Effector CD4-positive, alpha-beta T cell (primary cell): ENCODE measurements at regions not wholly inside any gene's neighbourhood (a gene's known extent, or its start where the extent isn't known, plus 50 kb on each side); places are given as distances from the start of the nearest gene placed in this dataset.

Source experiments
- DNase-seq: peaks from one replicate; pipeline ENCODE4 v3.0.0-alpha.2; 2020

DNA sequence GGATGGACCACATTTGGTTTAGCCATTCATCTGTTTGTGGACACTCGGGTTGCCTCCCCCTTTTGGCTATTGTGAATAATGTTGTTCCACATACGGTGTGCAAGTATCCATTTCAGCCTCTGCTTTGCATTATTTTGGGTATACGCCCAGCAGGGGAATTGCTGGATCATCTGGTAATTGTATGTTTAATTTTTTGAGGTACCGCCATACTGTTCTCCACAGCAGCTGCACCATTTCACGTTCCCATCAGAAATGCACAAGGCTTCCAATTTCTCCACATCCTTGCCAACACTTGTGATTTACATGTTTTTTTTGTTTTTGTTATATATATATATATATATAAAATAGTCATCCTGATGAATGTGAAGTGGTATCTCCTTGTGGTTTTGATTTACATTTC, 54.6 kb upstream of the TWIST2 start:
- DNase-seq = no peak

DNA sequence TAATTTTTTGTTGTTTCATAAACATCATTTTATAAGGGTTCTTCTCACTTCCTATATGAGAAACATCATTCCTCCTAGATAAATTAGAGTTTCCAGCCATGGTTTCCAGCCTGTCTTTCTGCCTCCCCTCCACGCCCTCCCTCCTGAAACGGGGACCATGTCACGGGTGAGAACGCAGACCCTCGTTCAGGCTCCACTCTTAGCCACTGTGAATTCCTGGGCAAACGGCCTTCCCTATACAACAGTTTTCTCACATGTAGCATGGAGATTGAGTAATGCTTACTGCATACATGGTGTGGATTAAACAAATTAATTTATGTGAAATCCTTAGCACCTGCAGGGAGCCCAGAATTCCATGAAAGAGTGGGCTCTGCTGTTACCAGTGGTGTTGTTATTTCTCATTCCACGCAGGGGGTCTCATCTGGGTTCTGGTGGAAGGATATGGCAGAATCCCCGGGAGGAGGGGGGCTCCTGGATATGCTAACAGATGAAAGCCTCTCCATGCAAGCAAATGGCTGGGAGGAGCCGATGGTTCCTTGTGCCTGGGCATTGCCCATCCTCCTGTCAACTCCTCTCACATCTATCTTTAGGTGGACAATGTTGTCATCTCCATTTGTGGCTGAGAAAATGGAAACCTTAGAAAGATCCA, 54.0 kb upstream of the TWIST2 start:
- no peak for DNase-seq

DNA sequence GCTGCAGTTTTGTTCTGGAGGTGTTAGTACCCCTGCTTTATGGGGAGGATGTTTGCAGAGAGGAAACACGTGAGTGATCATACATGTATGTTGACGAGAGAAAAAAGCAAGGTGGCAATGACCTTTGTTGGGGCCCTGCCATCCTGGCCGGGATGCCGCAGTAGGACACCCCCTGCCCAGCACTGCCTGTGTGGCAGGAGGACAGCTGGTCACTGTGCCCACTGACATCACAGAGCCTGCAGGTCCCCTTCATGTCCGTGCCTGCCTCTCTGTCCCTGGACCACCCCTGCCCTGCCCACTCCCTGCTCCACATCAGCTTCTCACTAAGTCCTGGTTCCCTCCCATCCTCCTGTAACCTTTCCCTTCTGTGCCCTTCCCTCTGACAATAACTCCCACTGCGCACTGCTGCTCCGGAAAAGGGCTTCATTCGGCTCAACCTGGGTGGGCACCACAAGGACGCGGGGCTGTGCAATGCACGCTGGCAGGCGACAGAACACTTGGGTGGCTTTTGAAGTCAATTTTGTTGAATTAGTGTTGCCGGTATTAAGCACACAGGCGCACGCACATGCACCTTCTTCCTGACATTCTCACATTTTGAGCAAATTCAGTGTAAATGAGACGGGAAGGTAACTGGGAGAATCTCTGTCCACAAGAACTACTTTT, 51.5 kb upstream of the TWIST2 start:
- DNase-seq = no peak

GRCh38 chr2:238797537-238797936, 50.3 kb upstream of the TWIST2 start:
- no peak for DNase-seq
